HG03045 (cell line): ENCODE measurements at regions not wholly inside any gene's neighbourhood (a gene's known extent, or its start where the extent isn't known, plus 50 kb on each side); places are given as distances from the start of the nearest gene placed in this dataset.
"Not testable (repeated sequence)": the region's sequence is repeated elsewhere in the genome, so short reads cannot be mapped to it uniquely, and the experiment has no call there.

Experiments
- ATAC-seq: cut with Tn5 transposase; IDR thresholded peaks from one replicate; pipeline ENCODE4 v1.9.1; 2021; ENCODE audit warnings: mild to moderate bottlenecking, moderate library complexity; ENCODE audit not compliant: unreplicated experiment

DNA sequence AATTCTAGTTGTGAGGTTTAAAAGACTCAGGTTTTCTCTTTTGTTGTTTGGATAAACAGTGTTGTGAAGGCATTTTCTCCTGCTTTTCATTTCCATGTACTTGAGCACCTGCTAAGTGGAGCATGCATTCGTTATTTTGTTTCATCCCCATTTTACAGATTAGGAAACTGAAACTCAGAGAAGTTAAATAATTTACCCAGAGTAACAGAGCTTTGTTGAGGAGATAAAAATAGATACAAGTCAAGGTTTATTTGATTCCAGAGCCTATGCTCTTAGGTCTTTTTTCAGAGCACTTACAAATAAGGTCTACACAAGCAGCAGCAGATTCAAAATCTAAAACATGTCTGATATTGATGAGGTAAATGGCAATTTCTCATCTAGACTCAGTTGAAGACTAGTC, 254.7 kb upstream of the PTBP2 start:
- ATAC-seq, result no peak

GRCh38 chr1:96469726-96470125, 251.9 kb upstream of the PTBP2 start:
- not testable (repeated sequence) for ATAC-seq

DNA sequence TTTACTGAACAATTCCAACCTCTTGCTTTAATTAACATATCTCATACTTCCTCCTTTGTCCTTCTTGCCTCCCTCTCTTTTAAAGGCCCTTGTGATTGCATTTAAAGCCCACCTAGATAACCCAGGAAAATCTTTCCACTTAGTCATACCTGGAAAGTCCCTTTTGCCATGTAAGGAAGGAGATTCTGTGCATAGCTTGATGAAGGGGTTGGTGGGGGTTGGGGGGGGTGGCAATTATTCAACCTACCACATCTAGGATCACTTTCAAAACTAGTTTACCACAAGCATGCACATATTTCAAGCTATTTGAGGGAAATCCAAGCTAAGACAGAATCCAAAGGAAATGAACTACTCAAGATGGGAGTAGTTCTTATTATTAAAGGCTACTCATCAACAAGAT, 249.1 kb upstream of the PTBP2 start:
- no peak for ATAC-seq

- ATAC-seq, result no peak
Measured at GRCh38 chr1:96473791-96474434, 247.7 kb upstream of the PTBP2 start.

DNA sequence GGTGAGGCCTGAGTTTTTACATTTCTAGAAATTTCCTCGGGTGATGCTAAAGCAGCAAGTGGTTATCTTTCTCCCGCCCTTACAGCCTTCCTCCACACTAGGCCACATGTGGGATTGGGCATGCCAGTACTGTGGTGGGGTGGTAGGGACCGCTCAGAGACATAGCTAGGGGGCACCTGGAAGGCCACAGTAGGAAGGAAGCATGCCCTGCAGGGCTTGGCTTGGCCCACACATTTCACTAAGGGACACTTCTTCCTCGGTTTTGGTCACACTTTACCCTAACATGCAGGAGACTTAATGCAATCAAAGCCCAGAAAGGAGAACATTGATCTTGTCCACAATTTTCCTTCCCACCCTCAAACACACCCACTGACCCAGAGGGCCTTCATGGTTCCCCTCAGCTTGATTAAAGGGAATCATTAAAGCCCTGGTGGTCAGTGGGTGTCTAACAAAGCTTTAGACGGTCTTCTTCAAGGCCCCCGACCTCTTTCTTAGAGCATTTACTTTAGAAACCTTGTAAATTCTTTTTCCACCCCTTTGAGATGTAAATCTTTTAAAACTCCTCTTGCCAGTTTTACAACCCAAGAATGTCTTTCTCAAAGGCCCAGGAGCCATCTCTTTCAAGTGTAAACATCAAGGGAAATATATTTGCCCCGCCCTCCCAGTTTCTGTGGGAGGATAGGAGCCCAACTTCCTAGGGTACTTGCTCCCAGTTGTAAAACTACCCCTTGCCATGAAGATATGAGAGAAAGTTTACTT, 246.4 kb upstream of the PTBP2 start:
- no peak for ATAC-seq

GRCh38 chr1:96475903-96476302, 245.7 kb upstream of the PTBP2 start:
- no peak for ATAC-seq

DNA sequence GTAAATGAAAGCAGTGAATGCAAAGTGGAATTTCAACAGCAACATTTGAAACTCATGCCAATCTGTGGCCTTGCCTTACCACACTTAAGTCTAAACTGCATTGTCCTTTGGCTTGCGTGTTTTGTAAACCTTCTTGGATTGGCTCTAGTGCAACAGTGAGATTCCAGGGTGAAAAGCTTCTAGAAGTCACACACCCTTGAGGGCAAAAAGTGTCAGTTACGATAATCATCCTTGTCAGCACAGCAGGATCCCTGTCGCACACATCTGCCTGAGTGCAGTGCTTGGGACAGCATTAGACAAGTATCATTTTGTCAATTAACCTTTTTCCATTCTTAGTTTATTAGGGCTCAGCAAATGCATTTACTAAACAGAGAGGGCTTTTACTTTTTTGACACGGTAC, 243.4 kb upstream of the PTBP2 start:
- ATAC-seq, result no peak

GRCh38 chr1:96481409-96481808, 240.2 kb upstream of the PTBP2 start:
- no peak for ATAC-seq

GRCh38 chr1:96482616-96483015, 239.0 kb upstream of the PTBP2 start:
- ATAC-seq, result no peak

DNA sequence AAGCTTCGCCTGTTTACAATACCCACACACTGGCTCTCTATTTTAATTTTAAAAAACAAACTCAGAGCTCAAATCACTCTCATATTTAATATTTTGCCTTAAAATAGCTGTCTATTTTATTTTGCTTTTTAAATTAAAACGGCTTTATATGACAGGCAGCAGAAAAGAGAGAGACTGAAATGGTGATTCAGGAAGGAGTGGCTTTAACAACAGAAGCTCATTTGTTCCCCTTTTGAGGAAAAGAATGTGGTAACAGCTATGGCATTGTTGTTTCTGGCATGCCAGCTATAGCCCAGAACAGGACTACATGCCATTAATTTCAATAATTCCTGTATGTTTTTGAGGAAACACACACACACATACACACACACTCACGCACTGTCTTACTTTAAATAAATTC, 234.2 kb upstream of the PTBP2 start:
- no peak for ATAC-seq

DNA sequence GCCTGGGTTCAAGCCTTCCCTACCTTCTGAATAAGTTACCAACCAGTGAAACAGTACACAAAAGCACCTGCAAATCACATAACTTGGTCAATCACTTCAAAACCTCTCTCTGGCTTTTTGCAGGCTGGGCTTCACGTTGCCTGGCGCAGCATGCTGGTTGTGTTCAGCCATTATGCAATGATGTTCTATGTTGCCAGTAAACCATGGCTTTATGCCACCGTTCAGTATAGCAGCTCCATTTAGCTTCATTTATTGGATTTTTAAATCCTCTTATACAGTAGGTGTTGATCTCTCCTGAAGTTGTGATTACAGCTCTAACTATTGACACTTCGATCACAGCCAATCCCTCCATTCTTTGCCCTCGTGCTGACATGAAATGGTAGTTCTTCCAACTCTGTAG, 233.6 kb upstream of the PTBP2 start:
- ATAC-seq, result no peak

- ATAC-seq, result no peak
Measured at GRCh38 chr1:96488777-96489176, 232.8 kb upstream of the PTBP2 start.

DNA sequence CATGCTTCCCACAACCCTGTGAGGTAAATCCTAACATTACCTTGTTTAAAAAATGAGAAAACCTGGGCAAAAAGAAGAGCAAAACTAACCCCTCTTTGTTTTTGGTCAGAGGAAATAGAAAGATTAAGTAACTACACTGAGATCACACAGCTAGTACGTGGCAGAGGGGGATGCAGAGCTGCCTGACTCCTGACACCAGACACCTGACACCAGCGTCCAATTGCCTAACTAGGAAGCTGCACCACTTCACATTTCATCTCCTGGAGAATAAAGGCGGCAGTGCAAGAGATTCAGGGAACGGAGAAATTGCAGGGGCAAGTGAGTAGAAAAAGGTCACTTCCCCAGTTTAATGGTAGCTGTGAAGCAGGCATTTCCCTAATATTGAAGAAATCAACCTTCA, 229.3 kb upstream of the PTBP2 start:
- ATAC-seq, result no peak

GRCh38 chr1:96498744-96499340, 222.7 kb upstream of the PTBP2 start:
- ATAC-seq, result no peak

GRCh38 chr1:96508233-96508632, 213.4 kb upstream of the PTBP2 start:
- ATAC-seq, result no peak

DNA sequence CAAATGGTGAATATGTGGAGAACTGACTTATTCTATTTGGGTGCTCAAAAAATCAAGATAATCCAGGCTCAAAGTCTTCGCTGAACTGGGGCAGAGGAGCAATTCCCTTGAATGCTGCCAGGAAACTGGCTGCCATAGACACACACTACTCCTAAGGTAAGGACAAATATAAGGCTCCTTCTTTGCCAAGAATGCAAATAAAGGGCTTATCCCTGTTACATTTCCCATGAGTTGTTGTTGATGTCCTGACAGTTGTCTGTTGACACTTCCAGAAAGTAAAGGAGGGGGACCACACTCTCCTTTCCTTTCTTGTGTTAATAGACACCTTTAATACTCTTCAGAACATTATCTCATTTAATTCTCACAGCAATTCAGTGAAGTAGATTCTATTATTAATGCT, 212.2 kb upstream of the PTBP2 start:
- no peak for ATAC-seq

GRCh38 chr1:96509951-96510350, 211.6 kb upstream of the PTBP2 start:
- no peak for ATAC-seq

DNA sequence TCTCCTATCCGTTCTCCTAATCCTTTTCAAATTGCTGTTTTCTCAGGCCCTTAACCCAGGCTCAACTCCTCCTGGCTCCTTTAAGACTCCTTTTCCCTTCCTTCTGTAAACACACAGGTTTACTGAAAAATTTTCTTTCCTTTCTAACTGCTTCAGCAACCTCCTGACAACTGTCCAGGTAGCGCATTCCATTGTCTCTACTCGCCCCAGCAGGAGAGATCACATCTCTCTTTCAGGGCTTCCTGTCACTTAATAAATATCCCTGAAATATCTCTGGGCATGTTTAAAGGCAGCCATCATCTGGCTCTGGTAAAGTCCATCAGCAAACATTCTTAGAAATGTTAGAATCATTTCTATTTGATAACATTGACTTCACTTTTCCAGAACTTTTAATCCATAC, 211.2 kb upstream of the PTBP2 start:
- ATAC-seq, result no peak

DNA sequence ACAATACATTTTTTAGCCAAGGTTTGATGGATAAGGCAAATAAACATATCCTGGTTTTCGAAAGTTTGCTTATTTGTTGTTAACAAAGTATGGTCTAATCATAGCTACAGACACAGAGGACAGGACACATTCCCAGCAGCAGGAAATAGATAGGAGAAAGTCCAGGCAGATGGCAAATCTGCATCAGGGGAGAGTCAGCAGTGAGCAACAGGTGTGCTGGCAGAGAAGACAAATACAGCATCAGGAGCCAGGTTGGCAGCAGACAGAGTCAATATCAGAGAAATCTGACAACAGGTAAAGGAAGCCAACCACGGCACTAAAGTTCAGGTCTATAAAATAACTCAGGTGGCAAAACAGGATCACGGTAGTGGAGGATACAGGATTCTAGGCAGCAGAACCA, 210.7 kb upstream of the PTBP2 start:
- ATAC-seq, result no peak

GRCh38 chr1:96513136-96513535, 208.4 kb upstream of the PTBP2 start:
- ATAC-seq, result no peak

DNA sequence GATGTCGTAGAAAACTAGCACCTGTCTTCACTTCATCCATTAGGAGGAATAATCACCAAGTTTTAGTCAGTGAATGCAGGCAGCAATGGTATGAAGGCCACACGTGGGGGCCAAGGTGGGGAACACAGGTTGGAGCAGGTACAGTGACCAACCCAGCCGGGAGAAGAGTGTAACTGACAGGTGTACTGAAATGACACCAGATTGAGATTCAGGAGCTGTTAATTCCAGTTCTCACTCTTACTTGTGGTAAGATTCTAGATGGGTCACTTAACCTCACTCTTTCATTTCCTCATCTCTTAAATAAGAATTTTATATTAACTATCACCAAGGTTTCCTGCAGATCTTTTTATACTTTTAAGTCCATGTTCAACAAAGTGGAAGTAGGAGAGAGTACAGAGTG, 206.2 kb upstream of the PTBP2 start:
- ATAC-seq, result no peak

DNA sequence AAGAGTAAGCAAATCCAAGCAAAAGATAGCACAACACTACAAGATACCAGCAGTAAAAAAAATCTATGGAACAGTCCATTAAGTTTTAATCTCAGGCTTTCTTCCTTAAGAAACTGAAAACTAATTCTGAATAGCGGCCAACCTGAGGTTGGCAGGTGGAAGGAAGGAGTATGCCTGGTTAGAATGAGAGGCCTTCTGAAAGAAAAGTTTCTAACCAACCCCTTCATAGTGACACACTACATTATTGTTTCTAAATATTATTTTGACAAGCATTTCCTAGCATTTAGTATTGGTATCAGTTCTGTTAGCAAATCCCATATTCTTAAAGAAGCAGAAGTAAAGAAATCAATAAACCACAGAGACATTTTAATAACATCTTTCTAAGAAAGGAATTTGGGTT, 205.7 kb upstream of the PTBP2 start:
- no peak for ATAC-seq
